ENCODE measurements at regions not wholly inside any gene's neighbourhood (a gene's known extent, or its start where the extent isn't known, plus 50 kb on each side); places are given as distances from the start of the nearest gene placed in this dataset.
"Not testable (repeated sequence)": the region's sequence is repeated elsewhere in the genome, so short reads cannot be mapped to it uniquely, and the experiment has no call there.

- no peak for DNase-seq
Measured at GRCh38 chr14:97995531-97995930, 1198.3 kb downstream of the VRK1 start.

- DNase-seq = no peak
Measured at GRCh38 chr14:98006008-98006407, 1208.8 kb downstream of the VRK1 start.

DNA sequence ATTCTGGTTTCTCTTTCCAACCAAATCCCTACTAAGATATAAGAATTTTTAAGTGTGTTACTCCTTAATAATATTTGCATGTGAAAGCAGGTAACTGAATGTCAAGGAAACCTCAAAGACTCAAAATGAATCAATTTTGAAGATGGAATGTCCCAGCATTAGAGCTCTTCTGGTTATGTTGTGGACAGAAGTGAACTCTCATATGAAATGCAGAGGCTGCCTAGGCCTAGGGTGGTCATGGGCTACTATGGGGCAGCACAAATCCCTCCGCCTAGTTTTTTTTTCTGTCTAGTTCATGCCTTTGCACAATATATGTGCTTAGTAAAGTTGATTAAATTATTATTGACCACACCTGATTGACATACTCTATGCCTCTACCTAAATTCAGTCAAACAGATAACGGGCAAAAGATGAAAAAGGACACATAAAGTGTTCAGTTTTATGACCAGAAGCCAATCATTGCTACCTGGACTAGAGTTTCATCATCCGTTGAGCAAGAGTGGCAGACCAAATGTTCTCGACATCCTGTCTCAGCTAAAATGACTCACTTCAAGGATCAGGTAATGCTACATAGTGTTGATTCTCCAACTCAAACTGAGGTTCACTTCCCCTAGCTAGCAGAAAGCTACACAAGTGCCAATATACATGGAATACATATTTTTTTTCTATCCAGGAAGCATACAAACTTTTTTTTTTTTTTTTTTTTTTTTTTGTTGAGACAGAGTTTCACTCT is 1211.4 kb downstream of the VRK1 start:
- no peak for DNase-seq

DNA sequence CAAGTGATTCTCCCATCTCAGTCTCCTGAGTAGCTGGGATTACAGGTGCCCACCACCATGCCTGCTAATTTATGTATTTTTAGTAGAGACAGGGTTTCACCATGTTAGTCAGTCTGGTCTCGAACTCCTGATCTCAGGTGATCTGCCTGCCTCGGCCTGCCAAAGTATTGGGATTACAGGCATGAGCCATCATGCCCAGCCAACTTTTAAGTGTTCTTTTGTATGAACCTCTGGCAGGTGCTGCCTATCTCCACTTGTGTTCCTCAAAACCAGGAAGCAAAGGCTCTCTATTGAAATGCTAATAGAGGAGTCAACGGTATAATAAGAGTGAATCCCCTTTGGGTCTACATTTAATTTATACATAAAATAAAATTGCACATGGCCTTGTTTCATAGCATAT is 1212.0 kb downstream of the VRK1 start:
- DNase-seq = not testable (repeated sequence)

- no peak for DNase-seq
Measured at GRCh38 chr14:98010784-98011183, 1213.6 kb downstream of the VRK1 start.

DNA sequence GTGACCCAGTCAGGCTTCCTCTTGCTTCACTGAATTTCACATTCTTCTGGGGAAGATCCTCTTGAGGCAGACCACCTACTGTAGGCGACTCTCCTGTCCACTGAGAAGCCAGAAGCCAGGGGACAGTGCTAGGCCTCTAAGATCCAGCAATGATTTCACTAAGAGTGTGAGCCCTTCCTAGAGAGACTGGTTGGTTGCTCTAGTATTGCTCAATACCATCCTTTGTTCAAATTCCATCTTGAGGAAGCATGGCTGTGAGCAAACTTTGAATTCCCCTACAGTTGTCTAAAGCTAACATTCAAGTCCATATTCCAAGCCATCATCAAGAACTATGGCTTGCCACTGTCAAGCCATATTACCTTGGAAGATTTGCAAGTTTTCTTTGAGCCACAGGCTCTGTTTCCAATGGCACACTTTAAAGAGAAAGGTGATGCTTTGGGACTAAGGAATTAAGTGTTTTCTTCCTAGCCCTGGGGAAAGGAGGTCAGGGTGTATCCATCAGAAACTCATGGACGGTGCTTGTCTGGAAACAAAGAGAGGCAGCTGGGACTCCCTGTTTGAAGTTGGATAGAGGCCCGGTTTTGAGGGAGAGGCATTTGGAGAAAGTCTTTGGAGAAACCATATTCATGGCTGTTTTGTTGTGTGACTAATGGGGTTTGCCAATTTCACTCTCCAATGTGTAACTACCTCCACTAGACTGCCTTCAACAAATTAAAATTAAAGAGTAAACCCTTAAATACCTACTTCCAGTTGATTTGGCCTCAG is 1217.9 kb downstream of the VRK1 start:
- DNase-seq = no peak

DNA sequence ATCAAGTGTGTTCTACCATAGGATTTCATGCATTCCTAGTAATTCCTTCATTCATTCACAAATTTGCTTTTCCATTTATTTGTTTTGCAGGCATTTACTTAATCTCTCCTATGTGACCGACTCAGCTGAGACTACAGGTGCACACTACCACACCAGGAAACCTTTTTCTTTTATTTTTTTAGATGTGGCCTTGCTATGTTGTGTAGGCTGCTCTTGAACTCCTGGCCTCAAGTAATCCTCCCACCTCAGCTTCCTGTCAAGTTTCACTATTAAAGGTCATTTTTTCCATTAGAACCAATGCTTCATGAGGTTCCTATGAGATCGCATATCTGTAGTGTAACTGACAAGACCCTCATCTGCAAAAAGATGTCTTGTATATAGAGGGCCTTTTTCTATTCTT is 1218.7 kb downstream of the VRK1 start:
- no peak for DNase-seq

DNA sequence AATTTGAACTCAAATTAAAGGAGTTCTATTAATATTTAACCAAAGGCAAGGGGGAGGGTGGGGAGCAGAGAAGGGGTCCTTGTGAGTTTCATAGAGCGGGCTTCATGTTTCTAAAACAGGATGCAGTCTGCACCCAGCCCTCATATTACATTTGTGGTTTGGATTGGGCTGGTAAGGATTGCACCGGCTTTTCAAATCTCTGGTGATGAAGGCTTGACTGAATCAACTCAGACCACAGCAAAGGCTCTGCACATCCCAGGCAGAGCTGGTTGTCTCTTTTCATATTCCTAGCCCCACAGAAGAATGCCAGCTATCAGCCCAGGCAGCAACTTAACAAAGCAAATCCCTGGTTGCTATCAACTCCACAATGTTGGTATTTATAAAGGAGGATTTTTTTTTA is 1221.4 kb downstream of the VRK1 start:
- DNase-seq = no peak

DNA sequence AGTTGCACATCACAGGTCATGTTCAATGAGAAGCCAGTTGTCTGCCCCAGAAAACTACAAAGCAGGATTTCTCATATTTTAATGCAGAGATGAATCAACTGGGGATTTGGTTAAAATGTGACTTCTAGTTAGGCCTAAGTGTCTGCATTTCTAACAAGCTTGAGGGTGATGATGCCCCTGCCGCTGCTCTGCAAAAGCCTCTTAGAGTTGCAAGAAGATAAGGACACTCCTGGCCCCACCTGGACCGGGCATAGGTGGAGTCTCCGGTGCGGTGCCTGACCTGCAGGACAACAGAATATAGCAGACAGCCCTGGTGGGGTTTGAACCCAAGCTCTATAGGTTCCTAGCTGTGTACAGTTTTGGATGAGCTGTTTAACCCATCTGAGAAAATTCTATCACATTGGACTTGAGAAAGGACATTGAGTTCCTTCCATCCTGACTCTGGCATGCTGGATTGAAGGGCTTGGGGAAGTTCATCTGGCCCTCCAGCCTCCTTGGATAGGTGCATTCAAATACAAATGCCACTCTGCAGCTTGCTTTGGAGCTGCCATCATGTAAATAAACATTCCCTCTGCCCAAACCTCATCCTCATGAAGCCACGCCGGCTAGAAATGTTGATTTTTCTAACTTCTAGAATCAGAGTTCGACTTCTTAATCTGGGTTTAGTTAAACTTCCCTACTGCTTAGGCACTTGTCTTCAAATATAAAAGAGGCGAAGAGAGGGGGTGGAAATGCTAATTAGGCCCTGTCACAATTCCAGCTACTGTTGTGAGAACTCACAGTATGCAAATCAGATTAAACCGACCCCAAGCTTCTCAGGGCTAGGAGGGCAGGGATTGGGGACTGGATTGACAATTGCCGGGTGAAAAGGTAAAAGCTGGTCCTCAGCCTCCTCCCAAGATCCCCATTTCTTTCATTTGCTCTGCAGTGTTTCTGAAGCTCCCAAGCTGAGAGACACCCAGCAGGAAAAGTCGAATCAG is 1225.6 kb downstream of the VRK1 start:
- DNase-seq = no peak

- DNase-seq = no peak
Measured at GRCh38 chr14:98028162-98028561, 1231.0 kb downstream of the VRK1 start.

DNA sequence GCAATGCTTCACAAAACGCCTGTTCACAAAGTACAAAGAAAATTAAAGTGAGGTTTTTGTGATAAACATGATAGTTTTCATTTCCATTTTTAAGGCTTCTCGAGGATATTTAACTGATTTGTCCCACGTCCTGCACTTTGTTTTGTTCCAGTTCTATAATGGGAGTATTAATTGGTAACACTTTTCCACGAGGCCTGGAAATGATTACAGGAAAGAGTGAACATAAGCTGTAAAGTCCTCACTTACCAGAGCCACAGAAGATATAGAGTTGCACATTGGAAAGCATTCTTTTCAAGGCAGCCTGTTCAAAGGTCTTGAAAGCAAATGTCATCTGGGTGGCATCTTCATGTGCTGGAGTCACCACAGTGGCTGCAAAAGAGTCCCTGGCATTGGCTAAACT is 1236.6 kb downstream of the BCL11B start:
- DNase-seq = no peak

- no peak for DNase-seq
Measured at GRCh38 chr14:98037831-98038230, 1234.2 kb downstream of the BCL11B start.

DNA sequence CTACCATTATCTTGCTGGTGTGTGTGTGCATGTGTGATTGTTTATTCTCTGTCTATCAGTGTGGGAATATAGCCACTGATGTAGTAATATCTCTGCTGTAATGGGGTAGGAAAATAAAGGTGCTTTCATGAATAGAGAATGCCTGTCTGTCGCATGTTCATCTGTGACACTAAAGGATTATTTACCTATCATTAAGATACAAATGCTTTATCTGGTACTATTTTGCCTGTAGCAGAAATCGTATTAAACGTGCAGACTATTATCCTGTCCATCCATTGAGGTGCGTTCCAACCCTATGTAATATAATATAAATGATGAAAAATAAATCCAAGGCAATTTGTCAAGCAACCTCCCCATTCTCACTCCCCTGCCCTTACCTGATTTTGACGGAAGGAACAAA is 1215.1 kb downstream of the BCL11B start:
- DNase-seq = no peak

DNA sequence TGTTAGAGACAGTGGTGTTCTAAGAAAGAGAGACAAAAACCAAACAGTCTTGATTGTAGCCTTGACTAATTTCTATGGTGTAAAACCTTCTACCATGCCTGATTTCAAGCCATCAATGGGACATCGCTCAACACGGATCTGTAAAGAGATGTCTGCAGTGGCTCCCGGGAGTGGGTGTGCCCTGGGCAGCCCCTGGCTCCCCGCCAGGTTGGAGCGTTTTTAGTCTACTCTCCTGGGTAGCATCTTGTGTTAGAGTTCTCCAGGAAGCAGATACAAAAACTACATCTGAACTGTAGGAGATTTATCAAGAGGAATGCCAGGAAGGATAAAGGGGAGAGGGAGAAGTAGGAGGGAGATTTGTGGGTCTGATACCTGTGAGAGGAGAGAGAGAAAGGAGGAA is 1212.9 kb downstream of the BCL11B start:
- DNase-seq = no peak

GRCh38 chr14:98062083-98062482 is 1209.9 kb downstream of the BCL11B start:
- no peak for DNase-seq

GRCh38 chr14:98069712-98070171 is 1202.3 kb downstream of the BCL11B start:
- no peak for DNase-seq

GRCh38 chr14:98070536-98070935 is 1201.5 kb downstream of the BCL11B start:
- no peak for DNase-seq

DNA sequence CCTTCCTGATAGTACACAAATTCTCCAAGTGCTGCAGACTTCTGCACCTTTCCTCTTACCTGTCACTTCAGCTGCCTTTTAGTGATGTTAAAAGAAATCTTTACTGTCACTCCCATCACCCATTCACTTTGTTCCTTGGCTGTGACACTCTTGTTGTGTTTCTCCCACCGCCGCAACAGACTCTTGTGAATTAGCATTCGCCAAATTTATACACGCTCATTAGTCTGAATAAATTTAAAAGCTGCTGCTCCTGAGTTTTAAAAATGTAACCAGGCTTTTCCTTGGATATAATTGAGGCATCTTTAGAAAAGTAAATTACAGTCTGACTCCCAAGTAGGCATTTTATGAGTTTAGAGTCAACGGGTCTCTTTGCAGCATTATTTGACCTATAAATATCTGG is 1197.9 kb downstream of the BCL11B start:
- no peak for DNase-seq

- no peak for DNase-seq
Measured at GRCh38 chr14:98077176-98077575, 1194.8 kb downstream of the BCL11B start.

DNA sequence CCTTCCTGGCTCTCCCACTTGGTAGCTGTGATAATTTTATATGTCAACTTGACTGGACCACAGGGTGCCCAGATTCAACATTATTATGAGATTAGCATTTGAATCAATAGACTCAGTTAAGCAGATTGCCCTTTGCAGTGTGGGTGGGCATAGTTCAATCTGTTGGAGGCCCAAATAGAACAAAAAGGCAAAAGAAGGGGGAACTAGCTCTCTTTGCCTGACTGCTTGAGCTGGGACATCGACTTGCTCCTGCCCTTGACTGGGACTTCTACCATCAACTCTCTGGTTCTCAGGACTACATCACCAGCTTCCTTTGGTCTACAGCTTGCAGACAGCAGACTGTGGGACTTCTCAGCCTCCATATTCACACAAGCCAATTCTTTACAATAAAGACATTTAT is 1189.2 kb downstream of the BCL11B start:
- DNase-seq = no peak

DNA sequence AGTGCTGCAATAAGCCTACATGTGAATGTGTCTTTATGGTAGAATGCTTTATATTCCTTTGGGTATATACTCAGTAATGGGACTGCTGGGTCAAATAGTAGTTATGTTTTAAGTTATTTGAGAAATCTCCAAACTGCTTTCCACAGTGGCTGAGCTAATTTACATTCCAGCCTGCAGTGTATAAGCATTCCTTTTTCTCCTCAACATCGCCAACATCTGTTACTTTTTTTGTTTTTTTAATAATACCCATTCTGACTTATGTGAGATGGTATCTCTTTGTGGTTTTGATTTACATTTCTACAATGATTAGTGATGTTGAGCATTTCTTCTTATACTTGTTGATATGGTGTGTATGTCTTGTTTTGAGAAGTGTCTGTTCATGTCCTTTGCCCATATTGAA is 1186.2 kb downstream of the BCL11B start:
- DNase-seq = no peak

DNA sequence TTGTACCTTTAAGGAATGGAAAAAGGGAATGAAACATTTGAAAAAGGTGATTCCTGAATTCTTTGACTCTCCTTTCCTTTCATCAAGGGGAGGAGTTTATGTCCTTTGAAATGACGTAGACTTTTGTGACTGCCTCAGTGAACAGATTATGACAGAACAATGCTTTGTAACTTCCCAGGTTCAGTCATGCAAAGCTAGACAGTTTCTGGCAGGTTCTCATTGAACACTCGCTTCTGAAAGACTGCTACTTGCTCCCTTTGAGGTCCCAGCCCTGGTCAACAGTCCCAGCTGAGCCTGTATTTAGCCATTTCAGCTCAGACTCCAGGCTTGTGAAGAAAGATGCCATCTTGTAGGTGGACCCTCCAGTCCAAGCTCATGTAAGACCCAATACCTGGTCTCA is 1178.9 kb downstream of the BCL11B start:
- no peak for DNase-seq

DNA sequence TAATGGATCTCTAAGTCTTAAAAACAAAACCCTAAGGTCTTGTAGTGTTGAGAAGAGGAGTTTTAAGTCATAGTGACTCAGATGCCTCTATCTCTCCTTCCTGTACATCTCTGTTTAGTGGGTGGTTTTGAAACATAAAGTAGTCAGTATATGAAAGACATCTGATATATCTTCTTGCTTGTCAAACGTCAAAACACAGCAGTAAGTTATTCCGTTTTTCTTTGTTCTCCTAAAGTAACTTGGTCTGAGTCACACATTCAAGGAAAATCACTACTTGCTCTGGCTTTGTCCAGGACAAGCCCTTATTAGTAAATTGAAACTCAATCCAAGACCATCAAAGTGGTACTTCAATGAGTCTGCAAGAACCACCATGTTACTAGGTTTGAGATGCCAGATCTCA is 1172.5 kb downstream of the BCL11B start:
- no peak for DNase-seq
